Aorta (tissue), 5 donors: ENCODE measurements at regions not wholly inside any gene's neighbourhood (a gene's known extent, or its start where the extent isn't known, plus 50 kb on each side); places are given as distances from the start of the nearest gene placed in this dataset.

Source experiments
- ATAC-seq: fragments of 200-7000 bp; cut with Tn5 transposase; one replicate; pipeline ENCODE4 v1.9.1; 2022; ENCODE audit warnings: moderate library complexity; ENCODE audit not compliant: low FRiP score
- DNase-seq, 2 donors: peaks; one replicate each; pipeline ENCODE4 v3.0.0-alpha.2; 2020
- H3K27ac ChIP-seq, 2 donors: one replicate each; pipeline ENCODE4 v1.5.1; 2013; ENCODE audit warnings: low read length in 2 of 2, mild to moderate bottlenecking in 2 of 2, moderate library complexity in 2 of 2, control low read depth in 1 of 2, inconsistent platforms in 1 of 2, low read depth in 1 of 2
- H3K27me3 ChIP-seq, 2 donors: one replicate each; pipeline ENCODE4 v1.6.1; 2013; ENCODE audit warnings: control low read depth in 1 of 2, low read length in 1 of 2, mild to moderate bottlenecking in 1 of 2, moderate library complexity in 1 of 2; ENCODE audit not compliant: insufficient read depth in 2 of 2, control insufficient read depth in 1 of 2
- H3K36me3 ChIP-seq, 2 donors: one replicate each; pipeline ENCODE4 v1.6.1; 2013; ENCODE audit warnings: control low read depth in 1 of 2, low read length in 1 of 2, mild to moderate bottlenecking in 1 of 2; ENCODE audit not compliant: insufficient read depth in 2 of 2, control insufficient read depth in 1 of 2
- H3K4me1 ChIP-seq, 2 donors: one replicate each; pipeline ENCODE4 v1.6.1; 2013; ENCODE audit warnings: low read length in 2 of 2, control low read depth in 1 of 2, mild to moderate bottlenecking in 1 of 2, moderate library complexity in 1 of 2; ENCODE audit not compliant: insufficient read depth in 2 of 2, control insufficient read depth in 1 of 2
- H3K4me3 ChIP-seq, 2 donors: one replicate each; pipeline ENCODE4 v1.5.1; 2013; ENCODE audit warnings: low read length in 2 of 2, control low read depth in 1 of 2, mild to moderate bottlenecking in 1 of 2
- H3K9me3 ChIP-seq: one replicate; pipeline ENCODE4 v1.6.1; 2013; ENCODE audit warnings: mild to moderate bottlenecking, low read length; ENCODE audit not compliant: control insufficient read depth
- WGBS, 2 donors: extraction: QIAGEN DNeasy Blood & Tissue Kit; methylation state at CpG; one replicate each; pipeline ENCODE4 v1.1.7; 2013; 5-methylcytosine and 5-hydroxymethylcytosine counted together
- intact Hi-C, 2 donors: fragments of 100-400 bp; cut with DNase I; formaldehyde crosslinking; loops; one replicate each; pipeline versions ENCODE4 v1.14.2 to v1.15.0; 2022
- donor health status: healthy with polysubstance abuse.
- donor health status: Bipolar disorder and iron deficiency.
- donor health status: DM: no; HTN: no; CAD: no.
- donor health status: DM: no; HTN: no; CAD: no.
- donor health status: DM: yes; HTN: yes; CAD: no.

DNA sequence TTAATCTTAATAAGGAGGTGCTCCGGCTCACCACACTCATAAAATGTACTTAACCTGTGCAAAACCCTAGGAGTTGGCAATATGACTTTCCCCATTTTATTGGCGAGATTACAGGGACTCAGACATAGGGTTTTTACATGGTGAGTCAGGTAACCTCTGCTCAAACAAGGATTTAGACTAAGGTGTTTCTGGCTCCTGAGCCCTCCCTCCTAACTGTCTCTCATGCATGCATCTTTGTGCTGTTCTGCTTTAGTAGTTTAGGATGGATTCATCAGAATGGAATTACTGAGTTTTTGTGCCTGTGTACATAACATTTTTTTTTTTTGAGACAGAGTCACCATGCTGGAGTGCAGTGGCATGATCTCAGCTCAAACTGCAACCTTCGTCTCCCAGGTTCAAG, 993.3 kb upstream of the TMEM132C start:
- 87 to 94% methylated on average over 3 of the region's 3 CpGs for WGBS, 2 donors
- Histone ChIP-seq H3K27ac (no peak overlapping the region), H3K4me3 (no peak overlapping the region), H3K36me3 (no peaks in the 10 kb centered on the region), H3K9me3 (no peaks in the 10 kb centered on the region), H3K27me3 (no peaks in the 10 kb centered on the region), H3K4me1 (no peaks in the 10 kb centered on the region)
- DNase-seq (no peak), ATAC-seq (no peak)
- intact Hi-C loops, result no loop called here

DNA sequence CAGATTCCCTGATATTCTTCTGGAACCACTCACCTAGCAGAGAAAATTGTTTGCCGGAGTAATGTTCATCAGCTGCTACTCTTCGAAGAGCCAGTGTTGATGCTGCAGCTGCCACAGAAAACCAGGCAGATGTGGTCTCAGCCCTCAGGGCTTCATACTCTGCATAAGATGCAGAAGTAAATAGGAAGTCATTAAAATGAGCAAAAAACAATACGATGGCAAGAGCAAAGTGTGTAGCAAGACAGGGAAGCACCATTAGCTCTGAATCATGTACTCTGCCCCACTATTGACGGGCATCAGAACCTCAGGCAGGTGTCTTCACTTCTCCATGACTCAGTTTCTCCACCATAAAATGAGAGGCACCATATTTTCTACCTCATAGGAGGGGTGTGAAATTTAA, 991.6 kb upstream of the TMEM132C start:
- ATAC-seq (no peak), DNase-seq (no peak)
- 86 to 92% methylated on average over 4 of the region's 4 CpGs for WGBS, 2 donors
- no peaks in the 10 kb centered on the region for H3K27me3 ChIP-seq
- H3K36me3 ChIP-seq, result no peaks in the 10 kb centered on the region
- H3K27ac ChIP-seq, result no peak overlapping the region
- H3K4me3 ChIP-seq, result no peak overlapping the region
- H3K9me3 ChIP-seq, result no peaks in the 10 kb centered on the region
- no peaks in the 10 kb centered on the region for H3K4me1 ChIP-seq
- intact Hi-C loops, result no loop called here

DNA sequence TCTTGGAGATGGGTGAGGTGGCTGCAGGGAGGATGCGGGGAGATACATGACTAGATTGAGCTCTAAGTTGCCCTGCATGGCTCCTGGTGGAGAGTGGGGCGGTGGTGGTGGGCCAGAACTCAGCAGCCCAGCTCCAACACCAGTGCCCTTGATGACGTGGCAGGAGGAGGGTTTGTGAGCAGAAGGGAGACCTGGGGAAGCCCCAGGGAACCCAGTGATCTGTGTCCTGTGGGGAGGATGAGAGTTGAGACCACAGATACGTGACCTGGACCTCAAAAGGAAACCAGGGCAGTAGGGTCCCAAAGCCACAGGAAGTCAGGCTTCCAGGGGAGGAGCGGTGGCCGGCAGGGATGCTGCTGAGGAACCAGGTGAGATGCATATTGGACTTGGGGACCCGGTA, 989.1 kb upstream of the TMEM132C start:
- no peak for ATAC-seq
- Histone ChIP-seq H3K36me3 (no peaks in the 10 kb centered on the region), H3K27ac (no peak overlapping the region), H3K27me3 (no peaks in the 10 kb centered on the region), H3K4me1 (no peaks in the 10 kb centered on the region), H3K4me3 (no peak overlapping the region), H3K9me3 (no peaks in the 10 kb centered on the region)
- WGBS, 2 donors, result 71 to 82% methylated on average over 7 of the region's 7 CpGs
- intact Hi-C loops, result no loop called here
- DNase-seq, result no peak

DNA sequence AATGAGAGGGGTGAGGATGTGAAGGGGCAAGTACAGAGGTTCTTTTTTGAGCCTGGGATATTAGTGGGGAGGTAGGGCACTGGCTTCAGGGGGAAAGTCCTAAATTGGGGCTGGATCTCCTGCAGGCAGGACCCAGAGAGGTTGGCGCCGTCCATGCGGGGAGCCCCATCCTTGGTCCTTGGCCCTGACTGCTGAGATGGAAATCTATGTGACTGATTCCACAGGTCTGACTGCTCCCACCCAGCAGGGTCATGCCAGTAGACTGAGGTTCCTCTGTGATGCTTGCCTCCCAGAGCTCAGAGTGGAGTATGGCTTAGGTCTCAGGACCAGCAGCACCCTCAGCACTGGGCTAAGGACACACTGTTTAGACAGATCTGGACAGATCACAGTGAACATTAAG, 988.6 kb upstream of the TMEM132C start:
- Histone ChIP-seq H3K4me3 (no peak overlapping the region), H3K27me3 (no peaks in the 10 kb centered on the region), H3K36me3 (no peaks in the 10 kb centered on the region), H3K27ac (no peak overlapping the region), H3K9me3 (no peaks in the 10 kb centered on the region), H3K4me1 (no peaks in the 10 kb centered on the region)
- intact Hi-C loops, result no loop called here
- 93 to 94% methylated on average over 3 of the region's 3 CpGs for WGBS, 2 donors
- ATAC-seq (no peak), DNase-seq (no peak)

DNA sequence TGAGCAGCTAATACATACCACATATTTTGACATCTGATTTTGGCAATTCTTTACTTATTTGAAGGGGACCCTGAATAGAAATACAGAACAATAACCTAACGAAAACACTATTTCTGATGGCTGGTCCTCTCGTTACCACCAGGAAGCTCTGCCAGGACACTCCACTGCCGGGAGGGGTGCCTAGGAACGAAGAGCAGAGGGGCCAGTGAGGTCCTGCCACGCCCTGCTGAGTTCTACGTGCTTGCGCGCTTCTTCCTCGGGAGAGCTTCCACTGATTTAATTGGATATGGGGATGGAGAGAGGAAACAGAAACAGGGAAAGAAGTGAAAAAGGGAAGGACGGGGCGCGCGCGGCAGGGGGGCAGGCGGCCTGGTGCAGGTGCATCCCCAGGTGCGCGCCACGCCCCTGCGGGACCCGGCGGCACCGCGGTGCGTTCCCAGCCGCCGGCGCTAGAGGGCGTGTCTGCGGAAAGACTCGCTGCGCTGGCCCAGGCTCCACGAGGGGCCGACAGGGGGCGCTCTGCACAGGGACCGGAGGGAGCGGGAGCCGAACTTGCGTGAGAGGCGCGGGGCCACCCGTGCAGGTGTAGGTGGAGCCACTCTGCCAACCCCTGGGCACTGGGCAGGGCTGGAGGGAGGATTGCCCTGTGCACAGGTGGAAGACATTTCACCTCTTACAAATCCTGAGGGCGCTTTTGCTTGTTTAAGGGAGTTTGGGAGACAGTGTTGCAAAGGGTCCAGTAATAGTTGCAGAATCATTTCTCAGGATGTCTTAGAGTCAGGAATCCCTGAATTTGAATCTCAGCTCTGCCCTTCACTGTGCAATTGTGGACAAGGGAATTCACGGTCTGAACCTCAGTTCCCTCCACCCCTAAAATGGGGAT, 986.3 kb upstream of the TMEM132C start:
- no peak overlapping the region for H3K27ac ChIP-seq
- DNase-seq (peak; percentile 59 to 86), ATAC-seq (peak; percentile 21)
- intact Hi-C loops, result loop anchor here (5.0 to 10.0 kb wide), 3 partner anchors 394 to 644 kb away; no protein-coding TSS in a partner anchor
- WGBS, 2 donors, result 15 to 17% methylated on average over 42 to 43 of the region's 43 CpGs
- no peaks in the 10 kb centered on the region for H3K9me3 ChIP-seq
- H3K36me3 ChIP-seq, result no peaks in the 10 kb centered on the region
- H3K4me3 ChIP-seq, result no peak overlapping the region
- no peaks in the 10 kb centered on the region for H3K27me3 ChIP-seq
- H3K4me1 ChIP-seq, result no peaks in the 10 kb centered on the region

DNA sequence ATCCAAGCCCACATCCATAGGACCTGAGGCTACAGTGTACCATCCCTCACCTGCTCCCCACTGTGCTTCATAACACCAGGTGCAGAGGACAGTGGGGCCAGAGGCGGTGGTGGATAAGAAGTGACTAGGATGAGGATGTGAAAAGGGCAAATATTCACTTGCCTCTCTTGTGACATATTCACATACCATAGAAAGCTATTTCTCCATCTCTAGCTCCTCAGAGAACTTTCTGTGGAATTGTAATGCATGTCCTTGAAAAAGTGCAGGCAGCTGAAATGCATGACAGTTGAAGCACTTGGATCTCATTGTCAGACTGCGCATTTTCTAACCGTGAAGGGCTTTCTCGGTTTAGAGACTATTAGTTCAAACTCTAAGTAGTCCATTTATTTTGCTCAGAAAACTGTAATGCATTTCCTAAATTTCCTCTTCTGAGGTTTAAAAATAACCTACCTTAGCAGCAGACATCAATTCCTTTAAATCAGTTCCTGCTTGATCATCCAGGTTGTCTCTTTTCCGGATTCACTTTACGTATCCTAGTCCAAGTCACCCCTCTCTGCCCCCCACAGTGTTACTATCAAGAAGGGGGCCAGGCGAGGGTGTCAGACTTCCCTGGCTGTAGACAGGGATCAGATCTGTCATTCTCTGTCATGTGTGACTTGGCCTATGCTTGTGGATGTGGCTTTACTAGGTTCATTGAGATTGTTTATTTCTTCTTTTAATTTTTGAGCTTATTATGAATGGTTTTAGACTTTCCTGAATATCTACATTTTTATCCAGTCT, 984.0 kb upstream of the TMEM132C start:
- intact Hi-C loops, result loop anchor here (5.0 to 10.0 kb wide), 3 partner anchors 392 to 642 kb away; no protein-coding TSS in a partner anchor
- WGBS, 2 donors, result 89 to 92% methylated on average over 7 of the region's 7 CpGs
- H3K4me1 ChIP-seq, result no peaks in the 10 kb centered on the region
- no peaks in the 10 kb centered on the region for H3K27me3 ChIP-seq
- no peaks in the 10 kb centered on the region for H3K36me3 ChIP-seq
- no peaks in the 10 kb centered on the region for H3K9me3 ChIP-seq
- ATAC-seq (no peak), DNase-seq (no peak)
- no peak overlapping the region for H3K4me3 ChIP-seq
- H3K27ac ChIP-seq, result no peak overlapping the region

DNA sequence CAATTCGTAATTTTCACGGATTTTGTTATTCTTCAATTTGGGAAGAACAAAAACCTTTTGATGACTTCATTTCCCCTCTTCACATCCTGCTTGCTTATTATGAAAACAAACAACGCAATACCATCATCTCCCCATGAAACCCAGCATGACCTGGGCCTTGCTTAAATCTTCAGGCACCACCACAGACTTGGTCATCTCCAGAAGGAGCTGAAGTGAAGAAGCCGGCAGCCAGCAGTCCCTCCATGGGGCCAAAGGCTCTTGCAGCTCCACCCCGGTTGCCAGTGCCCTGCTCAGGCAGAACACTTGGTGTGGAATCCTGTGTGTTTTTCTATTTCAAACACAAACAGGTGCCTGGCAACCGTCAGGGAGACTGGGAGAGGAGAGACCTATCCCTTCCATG, 982.9 kb upstream of the TMEM132C start:
- DNase-seq (no peak), ATAC-seq (no peak)
- Histone ChIP-seq H3K4me1 (no peaks in the 10 kb centered on the region), H3K27me3 (no peaks in the 10 kb centered on the region), H3K9me3 (no peaks in the 10 kb centered on the region), H3K36me3 (no peaks in the 10 kb centered on the region), H3K27ac (no peak overlapping the region), H3K4me3 (no peak overlapping the region)
- intact Hi-C loops, result loop anchor here (5.0 to 10.0 kb wide), 3 partner anchors 391 to 641 kb away; no protein-coding TSS in a partner anchor
- 63 to 64% methylated on average over 6 of the region's 6 CpGs for WGBS, 2 donors

DNA sequence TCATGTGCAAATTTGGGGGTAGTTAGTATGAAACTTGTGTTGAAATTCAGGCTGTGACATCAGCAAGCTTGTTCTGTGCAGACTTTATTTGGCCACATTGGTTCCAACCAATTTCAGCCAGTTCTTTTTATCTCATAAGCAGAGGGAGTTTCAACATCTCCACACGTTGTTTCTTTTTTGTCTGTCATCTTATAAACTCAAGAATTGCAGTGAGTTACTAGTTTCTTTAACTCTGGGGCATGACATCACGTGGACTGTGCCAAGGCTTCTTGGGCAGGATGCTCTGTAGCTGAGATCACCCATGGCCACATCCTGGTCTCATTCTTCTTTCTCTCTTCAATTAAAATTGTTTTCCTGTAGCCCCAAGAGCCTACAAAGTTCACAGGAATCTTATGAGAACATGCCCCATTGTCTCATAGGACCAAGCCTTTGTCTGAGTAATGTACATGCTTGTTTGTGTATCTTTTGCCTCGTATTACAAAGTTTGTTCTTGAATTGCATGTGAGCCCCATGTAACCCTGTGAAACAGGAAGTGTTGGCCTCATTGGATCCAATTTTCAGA, 982.0 kb upstream of the TMEM132C start:
- Histone ChIP-seq H3K4me3 (no peak overlapping the region), H3K36me3 (no peaks in the 10 kb centered on the region), H3K9me3 (no peaks in the 10 kb centered on the region), H3K4me1 (no peaks in the 10 kb centered on the region), H3K27ac (no peak overlapping the region), H3K27me3 (no peaks in the 10 kb centered on the region)
- intact Hi-C loops, result loop anchor here (5.0 to 10.0 kb wide), 3 partner anchors 390 to 640 kb away; no protein-coding TSS in a partner anchor
- DNase-seq (peak in 1 of 2 donors; percentile 53), ATAC-seq (peak; percentile 68)
- 3 to 10% methylated on average over 3 of the region's 3 CpGs for WGBS, 2 donors
